ENCODE measurements at regions not wholly inside any gene's neighbourhood (a gene's known extent, or its start where the extent isn't known, plus 50 kb on each side); places are given as distances from the start of the nearest gene placed in this dataset.

GRCh38 chr1:95948023-95948422 is 714.0 kb downstream of the RWDD3 start:
- TF ChIP-seq POLR2AphosphoS5 (IDR thresholded peaks at IDR 0.05), result no peak
- TF ChIP-seq POLR2A (IDR thresholded peaks at IDR 0.05; ENCODE audit: low read depth), result no peak
- no peak for TF ChIP-seq CTCF (IDR thresholded peaks at IDR 0.05)
